ENCODE measurements at regions not wholly inside any gene's neighbourhood (a gene's known extent, or its start where the extent isn't known, plus 50 kb on each side); places are given as distances from the start of the nearest gene placed in this dataset.

- Mint-ChIP-seq H3K4me3 (no peak overlapping the region), H3K4me1 (ENCODE audit: low read depth) (peaks cover 4% of the 10 kb centered on the region), H3K36me3 (ENCODE audit: low read depth) (no peaks in the 10 kb centered on the region), H3K27me3 (ENCODE audit: low read depth) (peaks cover 10% of the 10 kb centered on the region), H3K27ac (no peak overlapping the region), H3K9me3 (no peaks in the 10 kb centered on the region)
- CTCF ChIA-PET = interaction anchor here (0.6 kb wide), 1 partner anchor 1179 kb away, joined by 3 read pairs; no protein-coding TSS in a partner anchor
- DNase-seq = no peak
- intact Hi-C loops (cut with micrococcal nuclease) = no loop called here
Measured at GRCh38 chr6:105746509-105746908, 339.6 kb upstream of the PRDM1 start.

GRCh38 chr6:105746130-105746505 lies 340.0 kb upstream of the PRDM1 start:
- intact Hi-C loops (cut with micrococcal nuclease) = no loop called here
- Mint-ChIP-seq H3K36me3 (ENCODE audit: low read depth) (no peaks in the 10 kb centered on the region), H3K27ac (no peak overlapping the region), H3K27me3 (ENCODE audit: low read depth) (peaks cover 10% of the 10 kb centered on the region), H3K4me3 (no peak overlapping the region), H3K4me1 (ENCODE audit: low read depth) (peaks cover 4% of the 10 kb centered on the region), H3K9me3 (no peaks in the 10 kb centered on the region)
- no peak for DNase-seq
- CTCF ChIA-PET = interaction anchor here (0.6 kb wide), 1 partner anchor 1178 kb away, joined by 3 read pairs; no protein-coding TSS in a partner anchor

GRCh38 chr6:105745464-105746129 lies 340.5 kb upstream of the PRDM1 start:
- no peak overlapping the region for H3K27ac Mint-ChIP-seq
- DNase-seq = no peak
- no peaks in the 10 kb centered on the region for H3K36me3 Mint-ChIP-seq (ENCODE audit: low read depth)
- CTCF ChIA-PET = interaction anchor here (0.6 kb wide), 3 partner anchors 8 to 205 kb away, joined by 3 to 6 read pairs (median 4); no protein-coding TSS in a partner anchor
- no peak overlapping the region for H3K4me3 Mint-ChIP-seq
- intact Hi-C loops (cut with micrococcal nuclease) = no loop called here
- peaks cover 4% of the 10 kb centered on the region for H3K4me1 Mint-ChIP-seq (ENCODE audit: low read depth)
- no peaks in the 10 kb centered on the region for H3K9me3 Mint-ChIP-seq
- peaks cover 10% of the 10 kb centered on the region for H3K27me3 Mint-ChIP-seq (ENCODE audit: low read depth)

- H3K4me3 Mint-ChIP-seq = no peak overlapping the region
- intact Hi-C loops (cut with micrococcal nuclease) = no loop called here
- DNase-seq = no peak
- H3K9me3 Mint-ChIP-seq = no peaks in the 10 kb centered on the region
- CTCF ChIA-PET = interaction anchor here (0.6 to 1.0 kb wide), 4 partner anchors 8 to 339 kb away, joined by 3 to 6 read pairs (median 4); no protein-coding TSS in a partner anchor
- peaks cover 10% of the 10 kb centered on the region for H3K27me3 Mint-ChIP-seq (ENCODE audit: low read depth)
- no peak overlapping the region for H3K27ac Mint-ChIP-seq
- peaks cover 4% of the 10 kb centered on the region for H3K4me1 Mint-ChIP-seq (ENCODE audit: low read depth)
- no peaks in the 10 kb centered on the region for H3K36me3 Mint-ChIP-seq (ENCODE audit: low read depth)
Measured at GRCh38 chr6:105744815-105745214, 341.3 kb upstream of the PRDM1 start.

- no peak overlapping the region for H3K4me3 Mint-ChIP-seq
- peaks cover 10% of the 10 kb centered on the region for H3K27me3 Mint-ChIP-seq (ENCODE audit: low read depth)
- intact Hi-C loops (cut with micrococcal nuclease) = no loop called here
- H3K4me1 Mint-ChIP-seq (ENCODE audit: low read depth) = peaks cover 3% of the 10 kb centered on the region
- H3K9me3 Mint-ChIP-seq = no peaks in the 10 kb centered on the region
- CTCF ChIA-PET = interaction anchor here (0.7 to 2.3 kb wide), 2 partner anchors 406 to 482 kb away, joined by 3 to 8 read pairs; no protein-coding TSS in a partner anchor
- no peak for DNase-seq
- no peaks in the 10 kb centered on the region for H3K36me3 Mint-ChIP-seq (ENCODE audit: low read depth)
- no peak overlapping the region for H3K27ac Mint-ChIP-seq
Measured at GRCh38 chr6:105740946-105741645, 338.2 kb upstream of the PREP start.

- H3K4me1 Mint-ChIP-seq (ENCODE audit: low read depth) = peaks cover 3% of the 10 kb centered on the region
- no peak overlapping the region for H3K27ac Mint-ChIP-seq
- intact Hi-C loops (cut with micrococcal nuclease) = no loop called here
- H3K27me3 Mint-ChIP-seq (ENCODE audit: low read depth) = peaks cover 10% of the 10 kb centered on the region
- H3K4me3 Mint-ChIP-seq = no peak overlapping the region
- H3K9me3 Mint-ChIP-seq = no peaks in the 10 kb centered on the region
- DNase-seq = no peak
- H3K36me3 Mint-ChIP-seq (ENCODE audit: low read depth) = no peaks in the 10 kb centered on the region
- CTCF ChIA-PET = interaction anchor here (2.3 kb wide), 1 partner anchor 483 kb away, joined by 8 read pairs; no protein-coding TSS in a partner anchor
Measured at GRCh38 chr6:105739764-105740163, 336.9 kb upstream of the PREP start.

GRCh38 chr6:105733556-105734162 lies 330.8 kb upstream of the PREP start:
- H3K4me3 Mint-ChIP-seq = no peak overlapping the region
- CTCF ChIA-PET = interaction anchor here (1.4 kb wide), 1 partner anchor 490 kb away, joined by 6 read pairs; no protein-coding TSS in a partner anchor
- no peak for DNase-seq
- H3K4me1 Mint-ChIP-seq (ENCODE audit: low read depth) = peaks cover 3% of the 10 kb centered on the region
- no peaks in the 10 kb centered on the region for H3K9me3 Mint-ChIP-seq
- H3K36me3 Mint-ChIP-seq (ENCODE audit: low read depth) = no peaks in the 10 kb centered on the region
- intact Hi-C loops (cut with micrococcal nuclease) = loop anchor here (1.0 to 5.0 kb wide), 5 partner anchors 251 to 568 kb away; partner anchors contain the start of gene PRDM1
- H3K27ac Mint-ChIP-seq = no peak overlapping the region
- no peaks in the 10 kb centered on the region for H3K27me3 Mint-ChIP-seq (ENCODE audit: low read depth)

- Mint-ChIP-seq H3K4me3 (no peak overlapping the region), H3K4me1 (ENCODE audit: low read depth) (no peaks in the 10 kb centered on the region), H3K27me3 (ENCODE audit: low read depth) (no peaks in the 10 kb centered on the region), H3K36me3 (ENCODE audit: low read depth) (no peaks in the 10 kb centered on the region), H3K9me3 (no peaks in the 10 kb centered on the region), H3K27ac (no peak overlapping the region)
- no peak for DNase-seq
- intact Hi-C loops (cut with micrococcal nuclease) = loop anchor here (5.0 kb wide), 1 partner anchor 297 kb away; no protein-coding TSS in a partner anchor
- CTCF ChIA-PET = interaction anchor here (0.7 kb wide), 1 partner anchor 493 kb away, joined by 3 read pairs; no protein-coding TSS in a partner anchor
Measured at GRCh38 chr6:105728995-105729394, 326.1 kb upstream of the PREP start.

GRCh38 chr6:105726902-105727655 lies 324.2 kb upstream of the PREP start:
- intact Hi-C loops (cut with micrococcal nuclease) = loop anchor here (5.0 kb wide), 1 partner anchor 295 kb away; no protein-coding TSS in a partner anchor
- CTCF ChIA-PET = interaction anchor here (0.8 to 1.2 kb wide), 2 partner anchors 348 to 497 kb away, joined by 4 read pairs; no protein-coding TSS in a partner anchor

GRCh38 chr6:105714846-105715245 lies 312.0 kb upstream of the PREP start:
- DNase-seq = no peak
- peaks cover 12% of the 10 kb centered on the region for H3K9me3 Mint-ChIP-seq
- intact Hi-C loops (cut with micrococcal nuclease) = no loop called here
- CTCF ChIA-PET = interaction anchor here (0.6 kb wide), 1 partner anchor 538 kb away, joined by 6 read pairs; no protein-coding TSS in a partner anchor
- no peak overlapping the region for H3K27ac Mint-ChIP-seq
- peaks cover 5% of the 10 kb centered on the region for H3K36me3 Mint-ChIP-seq (ENCODE audit: low read depth)
- no peak overlapping the region for H3K4me3 Mint-ChIP-seq
- H3K4me1 Mint-ChIP-seq (ENCODE audit: low read depth) = no peaks in the 10 kb centered on the region
- H3K27me3 Mint-ChIP-seq (ENCODE audit: low read depth) = peaks cover 11% of the 10 kb centered on the region

More at GRCh38 chr6:105726902-105727655, 324.2 kb upstream of the PREP start:
- no peaks in the 10 kb centered on the region for H3K9me3 Mint-ChIP-seq
- no peaks in the 10 kb centered on the region for H3K36me3 Mint-ChIP-seq (ENCODE audit: low read depth)
- no peak for DNase-seq
- H3K27ac Mint-ChIP-seq = no peak overlapping the region
- H3K27me3 Mint-ChIP-seq (ENCODE audit: low read depth) = no peaks in the 10 kb centered on the region
- H3K4me3 Mint-ChIP-seq = no peak overlapping the region
- no peaks in the 10 kb centered on the region for H3K4me1 Mint-ChIP-seq (ENCODE audit: low read depth)

- intact Hi-C loops (cut with micrococcal nuclease) = no loop called here
- H3K27me3 Mint-ChIP-seq (ENCODE audit: low read depth) = peaks cover 12% of the 10 kb centered on the region
- peaks cover 5% of the 10 kb centered on the region for H3K36me3 Mint-ChIP-seq (ENCODE audit: low read depth)
- no peak for DNase-seq
- no peak overlapping the region for H3K4me3 Mint-ChIP-seq
- H3K4me1 Mint-ChIP-seq (ENCODE audit: low read depth) = no peaks in the 10 kb centered on the region
- CTCF ChIA-PET = no interaction called here
- peaks cover 12% of the 10 kb centered on the region for H3K9me3 Mint-ChIP-seq
- no peak overlapping the region for H3K27ac Mint-ChIP-seq
Measured at GRCh38 chr6:105713474-105714118, 310.7 kb upstream of the PREP start.

All from activated naive CD4-positive, alpha-beta T cell treated with anti-CD3 and anti-CD28 coated beads for 36 hours (primary cell).